PC-9 (cell line): ENCODE measurements at regions not wholly inside any gene's neighbourhood (a gene's known extent, or its start where the extent isn't known, plus 50 kb on each side); places are given as distances from the start of the nearest gene placed in this dataset.

ENCODE experiments used
- BruUV-seq: library from RNA; stranded (reverse); fragments of 400-500 nt; replicated peaks from 2 replicates; lab custom pipeline; 2021; lab: Mats Ljungman, UMichigan
- CTCF ChIA-PET: fragments of 300-600 bp; sonication (Branson Sonifier 250); formaldehyde crosslinking; loops from one replicate; lab custom pipeline; 2022; ENCODE audit warnings: antibody characterized with exemption; lab: Charles Lee
- POLR2A ChIA-PET: fragments of 300-600 bp; sonication (Branson Sonifier 250); formaldehyde crosslinking; loops from one replicate; lab custom pipeline; 2022; ENCODE audit warnings: antibody characterized with exemption; ENCODE audit not compliant: unreplicated experiment; lab: Charles Lee
- DNase-seq, 2 experiments: peaks; one replicate each; pipeline versions ENCODE4 v3.0.0 to v3.0.0-alpha.2; 2015 to 2022; ENCODE audit warnings: mixed read lengths in 1 of 2
- H2AFZ ChIP-seq: fragments of 200-600 bp; sonication (generic); 2 replicates; pipeline ENCODE4 v1.8.1; 2017; ENCODE audit warnings: antibody characterized with exemption
- H3F3A ChIP-seq: fragments of 200-600 bp; sonication (generic); 2 replicates; pipeline ENCODE4 v1.8.1; 2017; ENCODE audit warnings: antibody characterized with exemption, mild to moderate bottlenecking, low read depth; ENCODE audit not compliant: insufficient read depth
- H3K27ac ChIP-seq: fragments of 200-600 bp; sonication (generic); 2 replicates; pipeline ENCODE4 v1.6.1; 2016; ENCODE audit warnings: mixed run types
- H3K27me3 ChIP-seq: fragments of 200-600 bp; sonication (generic); 2 replicates; pipeline ENCODE4 v1.6.1; 2016; ENCODE audit warnings: low read depth, mixed run types; ENCODE audit not compliant: insufficient read depth
- H3K36me3 ChIP-seq: fragments of 200-600 bp; sonication (generic); 2 replicates; pipeline ENCODE4 v1.6.1; 2016; ENCODE audit warnings: low read depth, mixed run types
- H3K4me1 ChIP-seq: fragments of 200-600 bp; sonication (generic); replicated peaks from 2 replicates; pipeline ENCODE4 v1.6.1; 2016; ENCODE audit warnings: mixed run types; ENCODE audit not compliant: insufficient read depth
- H3K4me2 ChIP-seq: fragments of 200-600 bp; sonication (generic); 2 replicates; pipeline ENCODE4 v1.6.1; 2017; ENCODE audit warnings: mixed run types
- H3K4me3 ChIP-seq: fragments of 200-600 bp; sonication (generic); 2 replicates; pipeline ENCODE4 v1.6.1; 2016; ENCODE audit warnings: mixed run types
- H3K79me2 ChIP-seq: fragments of 200-600 bp; sonication (generic); 2 replicates; pipeline ENCODE4 v1.6.1; 2017; ENCODE audit warnings: low read depth, mixed run types
- H3K9me2 ChIP-seq: fragments of 200-600 bp; sonication (generic); 2 replicates; pipeline ENCODE4 v1.8.1; 2017; ENCODE audit warnings: mild to moderate bottlenecking; ENCODE audit not compliant: insufficient read depth
- H3K9me3 ChIP-seq: fragments of 200-600 bp; sonication (generic); 2 replicates; pipeline ENCODE4 v1.8.1; 2016; ENCODE audit warnings: low read depth; ENCODE audit not compliant: insufficient read depth
- H4K20me1 ChIP-seq: fragments of 200-600 bp; sonication (generic); 2 replicates; pipeline ENCODE4 v1.8.1; 2017; ENCODE audit not compliant: insufficient read depth
- CTCF ChIP-seq: fragments of 200-600 bp; sonication (generic); conservative IDR thresholded peaks from 2 replicates; pipeline ENCODE4 v1.6.1; 2017; ENCODE audit warnings: mixed run types, antibody characterized with exemption, mild to moderate bottlenecking, moderate library complexity
- EZH2 ChIP-seq: fragments of 200-600 bp; sonication (generic); IDR thresholded peaks from 2 replicates; pipeline ENCODE4 v1.8.0; 2017; ENCODE audit warnings: antibody characterized with exemption, low read depth
- intact Hi-C: fragments of 100-400 bp; cut with micrococcal nuclease; formaldehyde crosslinking; loops from one replicate; pipeline ENCODE4 v1.10.0; 2022; ENCODE audit not compliant: unreplicated experiment

- Histone ChIP-seq H4K20me1 (no peaks in the 10 kb centered on the region), H3K79me2 (no peaks in the 10 kb centered on the region), H3K4me3 (no peak overlapping the region), H3K36me3 (no peaks in the 10 kb centered on the region), H2AFZ (no peak overlapping the region), H3K4me2 (no peak overlapping the region), H3K9me3 (no peaks in the 10 kb centered on the region), H3K27me3 (no peaks in the 10 kb centered on the region), H3K9me2 (no peaks in the 10 kb centered on the region), H3F3A (peaks cover 17% of the 10 kb centered on the region; the same call in 1 of the 2 replicates), H3K27ac (no peak overlapping the region), H3K4me1 (peaks cover 30% of the 10 kb centered on the region)
- POLR2A ChIA-PET = interaction anchor here (0.6 kb wide), 1 partner anchor 42 kb away, joined by 3 read pairs; no protein-coding TSS in a partner anchor
- intact Hi-C loops = loop anchor here (5.0 kb wide), 2 partner anchors 100 to 145 kb away; partner anchors contain the start of gene TENT5A
- TF ChIP-seq EZH2 (no peak), CTCF (no peak)
- CTCF ChIA-PET = no interaction called here
- no TSS peak for BruUV-seq
- DNase-seq = no peak
Observed at GRCh38 chr6:81897793-81898192, 145.3 kb upstream of the TENT5A start.

- H4K20me1 ChIP-seq = no peaks in the 10 kb centered on the region
- peaks cover 30% of the 10 kb centered on the region for H3K4me1 ChIP-seq
- peaks cover 17% of the 10 kb centered on the region; the same call in 1 of the 2 replicates for H3F3A ChIP-seq
- TF ChIP-seq EZH2 (no peak), CTCF (no peak)
- H3K9me3 ChIP-seq = no peaks in the 10 kb centered on the region
- POLR2A ChIA-PET = no interaction called here
- H3K4me3 ChIP-seq = no peak overlapping the region
- H2AFZ ChIP-seq = no peak overlapping the region
- H3K4me2 ChIP-seq = peak overlapping the region; percentile 58
- no peaks in the 10 kb centered on the region for H3K79me2 ChIP-seq
- H3K27ac ChIP-seq = peak overlapping the region; percentile 53
- H3K36me3 ChIP-seq = no peaks in the 10 kb centered on the region
- no peak for DNase-seq
- no peaks in the 10 kb centered on the region for H3K9me2 ChIP-seq
- no TSS peak for BruUV-seq
- H3K27me3 ChIP-seq = no peaks in the 10 kb centered on the region
- CTCF ChIA-PET = no interaction called here
- intact Hi-C loops = loop anchor here (5.0 kb wide), 2 partner anchors 100 to 145 kb away; partner anchors contain the start of gene TENT5A
Observed at GRCh38 chr6:81896525-81897503, 144.3 kb upstream of the TENT5A start.

DNA sequence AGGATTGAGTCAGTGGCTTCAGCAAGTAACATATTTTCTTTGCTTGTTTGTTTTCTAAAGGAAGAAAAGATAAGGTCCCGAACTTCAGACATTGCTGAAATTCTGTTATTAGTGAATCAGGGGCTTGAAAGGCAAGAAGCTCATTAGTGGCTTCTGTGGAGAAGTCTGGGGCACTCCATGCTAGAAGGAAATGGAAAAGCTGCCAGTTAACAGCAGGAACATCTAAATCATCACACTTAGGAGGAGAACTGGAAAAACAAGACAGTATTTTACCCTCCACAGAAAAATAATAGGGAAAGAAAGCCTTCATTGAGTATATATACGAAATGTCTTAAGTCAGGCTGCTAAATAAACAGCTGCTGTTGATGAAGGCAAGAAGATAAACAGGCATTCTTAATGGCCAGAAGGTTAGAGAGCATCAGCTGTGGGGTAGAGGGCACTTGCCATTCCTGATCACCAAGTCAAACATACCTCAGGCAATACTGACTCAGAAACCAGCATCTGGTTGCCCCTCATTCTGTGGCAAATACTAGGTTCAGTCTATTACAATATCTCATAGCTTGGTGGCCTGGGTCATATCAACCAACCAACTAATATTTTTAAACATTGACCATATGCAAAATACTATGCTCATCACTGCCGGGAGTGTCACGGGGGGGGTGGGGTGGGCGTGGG lies 143.2 kb upstream of the TENT5A start:
- intact Hi-C loops = loop anchor here (2.0 to 5.0 kb wide), 3 partner anchors 43 to 143 kb away; partner anchors contain the start of gene TENT5A
- DNase-seq = peak; percentile 25 to 94
- Histone ChIP-seq H3K9me3 (no peaks in the 10 kb centered on the region), H2AFZ (no peak overlapping the region), H3K36me3 (no peaks in the 10 kb centered on the region), H3F3A (peaks cover 17% of the 10 kb centered on the region; the same call in 1 of the 2 replicates), H3K79me2 (no peaks in the 10 kb centered on the region), H3K27me3 (no peaks in the 10 kb centered on the region), H3K9me2 (no peaks in the 10 kb centered on the region), H3K27ac (peak overlapping the region; percentile 53), H3K4me1 (peaks cover 30% of the 10 kb centered on the region), H3K4me3 (no peak overlapping the region), H3K4me2 (peak overlapping the region; percentile 58), H4K20me1 (no peaks in the 10 kb centered on the region)
- no peak for TF ChIP-seq CTCF
- TF ChIP-seq EZH2 = no peak
- no TSS peak for BruUV-seq
- CTCF ChIA-PET = no interaction called here
- POLR2A ChIA-PET = no interaction called here
